HS-27A (cell line): ENCODE measurements at regions not wholly inside any gene's neighbourhood (a gene's known extent, or its start where the extent isn't known, plus 50 kb on each side); places are given as distances from the start of the nearest gene placed in this dataset.
"Not testable (repeated sequence)": the region's sequence is repeated elsewhere in the genome, so short reads cannot be mapped to it uniquely, and the experiment has no call there.

Source experiments
- DNase-seq: peaks from one replicate; pipeline ENCODE4 v3.0.0-alpha.2; 2012; ENCODE audit warnings: low read depth, missing footprints

DNA sequence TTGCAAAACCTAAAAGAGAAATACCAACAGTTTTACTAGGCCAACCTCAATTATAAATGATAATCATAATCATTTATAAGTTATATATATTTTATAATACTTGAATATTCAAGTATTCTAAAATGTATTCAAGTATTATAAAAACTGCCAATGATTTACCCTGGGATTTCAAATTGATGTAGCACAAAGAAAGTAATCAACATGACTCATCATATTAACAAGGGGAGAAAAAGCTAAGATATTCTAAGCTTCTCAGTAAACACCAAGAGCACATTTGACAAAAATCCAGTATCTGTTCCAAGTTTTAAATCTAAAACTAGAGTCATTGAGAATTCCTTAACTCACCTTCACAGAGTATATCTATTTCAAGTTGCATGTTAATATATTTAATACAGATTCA, 56.1 kb downstream of the CAPZA3 start:
- DNase-seq = no peak

DNA sequence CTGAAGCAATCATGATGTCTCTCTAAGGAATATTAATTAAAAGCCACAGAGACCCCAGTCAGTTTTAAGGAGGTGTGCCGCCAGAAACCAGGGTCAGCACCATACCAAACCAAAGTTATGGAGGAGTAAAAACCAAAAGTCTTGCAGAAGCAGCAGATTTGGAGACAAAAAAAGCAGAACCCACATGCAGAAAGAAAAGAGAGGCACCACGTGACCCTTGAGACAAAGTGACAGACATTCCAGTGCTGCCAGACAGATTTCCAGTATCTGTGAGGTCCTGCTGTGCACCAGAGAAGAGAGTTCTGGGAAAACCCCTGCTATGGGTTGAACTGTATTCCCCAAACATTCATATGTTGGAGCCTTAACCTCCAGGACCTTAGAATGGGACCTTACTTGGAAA, 59.7 kb downstream of the CAPZA3 start:
- no peak for DNase-seq

DNA sequence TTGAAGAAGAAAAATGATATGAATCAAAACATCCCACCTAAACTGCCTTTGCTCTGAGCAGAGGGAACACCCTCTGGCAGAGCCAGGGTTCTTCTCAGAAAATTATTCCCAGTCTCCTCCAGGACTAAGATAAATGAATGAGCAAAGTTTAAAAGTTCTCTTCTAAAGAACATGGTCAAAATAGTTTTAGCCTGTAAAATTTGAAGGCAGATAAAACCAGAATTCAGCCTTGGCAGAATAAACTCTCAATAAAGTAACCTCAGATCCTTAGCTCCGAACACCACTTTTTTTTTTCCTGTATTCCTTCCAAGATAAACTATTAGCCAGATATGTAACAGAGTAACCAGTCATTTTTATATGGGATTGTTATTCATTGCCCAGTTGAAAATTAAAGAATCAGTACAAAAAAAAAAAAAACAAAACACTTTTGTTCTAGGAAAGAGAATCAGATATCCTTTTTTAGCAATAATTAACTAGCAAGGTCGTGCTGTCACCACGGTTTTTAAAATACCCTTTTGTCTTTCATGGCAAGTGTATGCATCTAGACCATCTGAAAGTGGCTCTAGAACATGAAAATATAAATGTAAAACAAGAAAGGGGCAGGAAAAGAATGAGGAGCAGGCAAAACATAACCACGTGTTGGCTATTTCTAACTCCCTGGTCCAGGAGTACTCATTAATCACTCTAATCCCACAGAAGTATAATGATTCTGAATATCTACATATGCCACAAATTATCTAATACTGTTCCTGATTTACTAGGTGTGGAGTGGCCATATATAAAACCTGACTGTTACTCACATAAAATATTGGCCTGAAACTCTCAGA, 60.8 kb downstream of the CAPZA3 start:
- DNase-seq = no peak

DNA sequence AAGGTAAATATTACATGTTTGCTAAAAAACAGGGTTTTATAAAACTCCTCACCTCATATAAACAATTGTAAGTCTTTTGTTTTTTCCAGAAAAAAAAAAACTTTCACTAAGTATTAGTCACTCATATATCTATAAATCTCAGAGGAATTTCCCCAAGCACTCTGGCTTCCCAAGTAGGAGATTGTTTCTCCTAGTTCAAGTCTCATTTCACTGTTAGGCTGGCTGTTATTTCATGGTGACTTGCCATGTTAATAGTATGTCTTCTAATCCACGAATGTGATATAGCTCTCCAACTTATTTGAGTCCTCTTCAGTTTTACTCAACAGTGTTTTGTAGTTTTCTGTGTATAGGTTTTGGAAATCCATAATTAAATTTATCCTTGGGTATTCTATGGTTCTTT, 61.6 kb downstream of the CAPZA3 start:
- DNase-seq = peak; percentile 15

DNA sequence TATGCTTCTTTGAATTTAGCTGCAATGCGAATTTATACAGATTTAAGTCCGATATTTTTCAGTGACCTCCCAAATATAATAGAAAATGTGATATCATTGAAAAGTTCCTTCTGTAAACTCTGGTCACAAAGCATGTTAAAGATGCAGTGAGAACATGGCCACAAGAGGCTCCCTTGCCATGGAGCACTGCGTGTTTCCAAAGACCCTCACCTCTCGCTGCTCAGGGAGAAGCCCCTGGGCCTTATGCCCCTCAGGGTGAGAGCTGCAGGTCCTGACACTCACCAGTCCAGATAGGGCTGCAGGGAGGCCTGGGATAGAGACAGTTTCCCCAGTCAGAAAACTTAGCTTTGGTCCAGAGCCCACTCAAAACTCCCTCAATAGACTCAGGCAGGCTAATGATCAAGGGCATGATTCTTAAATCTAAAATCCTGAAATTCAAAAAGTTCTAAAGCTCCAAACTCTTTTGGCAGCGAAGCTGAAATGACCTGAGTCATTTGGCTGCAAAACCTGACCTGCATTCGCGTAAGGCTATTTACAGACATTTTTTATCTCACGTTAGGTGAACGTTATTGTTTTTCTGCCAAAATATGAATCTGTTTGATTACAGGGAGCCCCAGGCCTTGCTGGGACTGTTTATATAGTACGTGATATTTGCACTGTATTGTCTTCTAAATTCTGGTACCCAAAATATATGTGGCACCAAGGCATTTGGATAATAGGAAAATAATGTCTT, 67.8 kb downstream of the CAPZA3 start:
- DNase-seq = no peak

DNA sequence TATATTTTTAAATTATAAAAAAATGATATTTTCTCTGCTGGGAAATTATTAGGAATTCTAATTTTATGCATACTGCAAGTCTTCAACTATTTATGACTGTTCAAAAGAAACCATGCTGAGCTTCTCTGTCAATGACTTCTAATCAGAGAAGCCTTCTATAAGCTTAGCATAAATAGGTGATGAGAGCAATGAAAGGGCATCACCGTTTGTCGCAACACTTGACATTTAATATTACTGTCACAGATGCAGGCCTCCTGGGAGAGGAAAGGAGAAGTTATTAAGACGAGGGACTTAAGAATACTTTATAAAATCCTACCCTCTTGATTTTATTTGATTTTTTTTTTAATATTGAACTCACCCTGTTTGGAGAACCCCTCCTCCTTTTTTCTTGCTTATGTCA, 69.8 kb downstream of the CAPZA3 start:
- no peak for DNase-seq

DNA sequence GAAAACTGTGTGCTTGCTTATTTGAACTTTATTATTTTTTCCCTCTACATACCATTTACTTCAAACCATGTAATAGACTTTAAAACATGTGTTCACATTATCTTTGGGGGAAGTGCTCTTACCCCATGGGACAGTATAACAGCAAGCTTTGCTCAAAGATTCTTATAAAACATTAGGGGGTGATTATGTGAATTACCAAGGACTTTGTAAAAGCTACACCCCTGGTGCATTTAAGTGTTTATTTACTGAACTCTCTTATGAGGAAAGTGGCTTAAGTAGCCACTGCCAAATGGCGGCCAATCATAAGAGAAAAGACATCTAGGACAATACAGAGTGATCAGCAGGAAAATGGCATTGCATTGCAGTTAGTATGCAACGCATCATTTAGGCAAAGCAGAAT, 70.3 kb downstream of the CAPZA3 start:
- no peak for DNase-seq

DNA sequence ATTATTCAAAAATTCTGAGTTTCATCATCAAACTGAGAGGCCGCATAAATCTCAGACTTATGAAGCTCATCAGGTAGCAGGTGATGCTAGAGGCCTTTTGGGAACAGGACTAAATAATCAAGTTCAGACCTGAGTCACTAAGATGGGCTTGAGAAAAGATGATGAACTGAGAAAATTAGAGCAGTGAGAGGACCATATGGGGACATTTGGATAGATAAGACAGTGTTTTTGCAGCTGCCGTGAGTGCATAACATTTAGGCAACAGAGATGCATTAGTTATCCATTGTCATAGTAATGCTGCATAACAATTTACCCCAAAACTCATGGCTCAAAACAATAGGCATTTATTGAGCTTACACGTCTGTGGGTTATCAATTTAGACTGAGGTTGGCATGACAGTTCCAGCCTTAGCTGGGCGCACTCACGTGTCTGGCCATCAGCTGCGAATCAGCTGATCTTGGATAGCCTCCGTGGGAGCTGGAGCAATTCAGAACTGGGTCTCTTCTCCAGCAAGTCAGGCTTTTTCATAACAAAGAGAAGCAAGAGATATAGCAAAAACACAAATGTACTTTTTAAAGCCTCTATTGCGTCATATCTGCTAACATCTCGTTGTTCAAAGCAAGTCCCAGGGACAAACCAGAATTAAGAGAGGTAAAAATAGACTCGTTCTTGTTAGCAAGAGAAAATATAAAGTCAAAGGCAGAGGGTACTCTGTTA, 72.8 kb downstream of the CAPZA3 start:
- DNase-seq = no peak

DNA sequence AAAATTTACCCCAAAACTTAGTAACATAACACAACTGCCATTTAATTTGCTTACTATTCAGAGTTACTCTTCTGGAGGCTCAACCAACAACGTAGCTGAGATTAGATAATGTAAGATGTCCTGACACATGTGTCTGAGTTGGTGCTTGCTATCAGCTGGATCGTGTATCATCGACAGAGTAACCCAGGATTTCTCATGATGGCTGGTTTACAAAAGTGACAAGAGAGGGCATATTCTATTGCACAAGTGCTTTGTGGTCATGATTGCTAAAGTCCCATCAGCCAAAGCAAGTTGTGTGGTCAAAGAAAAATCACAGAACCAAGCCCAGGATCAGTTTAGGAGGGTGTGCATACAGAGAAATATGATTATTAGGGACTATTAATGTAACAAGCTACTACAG, 73.4 kb downstream of the CAPZA3 start:
- DNase-seq = no peak

DNA sequence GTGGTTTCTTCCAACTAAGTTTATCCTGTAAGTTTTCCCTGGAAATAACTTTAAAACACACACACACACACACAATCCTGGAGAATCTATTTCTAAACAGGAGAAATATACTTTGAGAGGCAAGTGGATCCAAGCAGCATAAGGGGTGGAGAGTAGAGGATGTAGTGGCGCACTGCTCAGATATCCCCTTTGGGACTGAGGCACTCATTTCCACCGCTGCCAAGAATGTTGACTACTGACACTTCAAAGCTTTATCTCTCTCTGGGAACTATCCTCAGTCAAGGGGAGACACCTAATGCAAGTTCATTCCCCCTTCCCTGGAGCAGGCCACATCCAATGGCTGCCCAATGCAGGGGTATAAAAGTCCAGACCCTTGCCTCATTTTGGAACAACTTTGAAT, 75.8 kb downstream of the CAPZA3 start:
- no peak for DNase-seq

DNA sequence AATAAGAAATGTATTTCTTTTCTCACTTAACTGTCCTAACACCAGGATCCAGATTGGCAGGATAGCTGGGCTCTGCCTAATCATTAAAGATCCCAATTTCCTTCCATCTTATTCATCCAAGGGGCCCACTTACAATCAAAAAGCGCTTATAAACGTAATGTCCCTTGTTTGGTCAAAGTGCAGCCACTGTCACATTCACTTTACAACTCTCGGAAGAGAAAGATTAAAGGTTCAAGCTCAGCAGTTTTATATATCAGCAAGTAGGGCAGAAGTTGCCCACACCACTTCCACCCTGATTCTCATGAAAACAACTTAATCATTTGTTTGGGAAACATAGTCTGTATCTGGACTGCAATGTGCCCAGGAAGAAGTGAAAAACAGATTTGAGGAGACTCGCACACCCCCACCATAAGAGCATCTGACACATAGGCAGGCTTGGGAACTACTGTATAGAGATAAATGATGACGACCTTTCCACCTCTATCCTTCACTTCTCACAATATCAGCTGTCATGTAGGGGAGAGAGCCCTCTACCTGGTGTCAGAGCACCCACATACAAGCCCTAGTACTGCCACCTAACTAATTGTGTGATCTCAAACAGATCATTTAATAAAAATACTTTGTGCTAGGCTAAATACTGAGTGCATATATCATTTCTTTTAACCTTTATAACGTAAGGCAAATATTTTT, 80.8 kb downstream of the CAPZA3 start:
- DNase-seq = no peak

DNA sequence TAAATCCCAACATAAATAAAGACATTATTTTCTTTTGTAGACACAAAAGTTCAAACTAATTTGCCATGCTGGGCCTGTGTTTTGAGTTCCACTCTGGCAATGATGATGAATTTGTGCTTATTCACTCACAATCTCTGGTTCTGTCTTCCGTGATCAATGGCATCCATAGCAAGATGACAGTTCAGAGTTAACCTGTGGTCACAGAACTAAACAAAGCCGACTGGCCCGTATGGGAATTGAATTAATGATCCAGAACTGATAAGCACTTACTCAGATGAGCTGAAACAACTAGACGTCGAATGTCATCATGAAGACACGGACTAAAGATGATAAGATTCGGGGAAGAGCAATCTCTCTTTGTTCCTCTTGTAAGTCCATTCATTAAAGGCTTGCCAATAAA, 81.6 kb downstream of the CAPZA3 start:
- no peak for DNase-seq

DNA sequence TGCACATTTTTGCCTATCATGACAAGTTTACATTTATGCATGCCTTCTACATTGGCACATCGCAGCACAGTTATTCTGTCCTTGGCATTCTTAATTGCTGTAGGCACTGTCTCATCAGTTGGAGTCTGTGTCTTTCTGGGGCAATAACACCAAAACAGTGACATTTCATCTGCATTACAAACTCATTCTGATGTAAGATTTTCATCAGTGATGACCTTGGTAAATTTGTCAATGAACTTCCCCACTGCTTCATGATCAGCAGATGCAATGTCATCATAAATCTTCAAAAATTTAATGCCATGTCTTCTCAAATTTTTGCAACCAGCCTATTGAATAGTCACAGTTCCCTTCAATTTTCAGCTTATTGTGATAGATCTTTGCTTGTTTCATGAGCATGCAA, 85.5 kb downstream of the CAPZA3 start:
- DNase-seq = no peak

DNA sequence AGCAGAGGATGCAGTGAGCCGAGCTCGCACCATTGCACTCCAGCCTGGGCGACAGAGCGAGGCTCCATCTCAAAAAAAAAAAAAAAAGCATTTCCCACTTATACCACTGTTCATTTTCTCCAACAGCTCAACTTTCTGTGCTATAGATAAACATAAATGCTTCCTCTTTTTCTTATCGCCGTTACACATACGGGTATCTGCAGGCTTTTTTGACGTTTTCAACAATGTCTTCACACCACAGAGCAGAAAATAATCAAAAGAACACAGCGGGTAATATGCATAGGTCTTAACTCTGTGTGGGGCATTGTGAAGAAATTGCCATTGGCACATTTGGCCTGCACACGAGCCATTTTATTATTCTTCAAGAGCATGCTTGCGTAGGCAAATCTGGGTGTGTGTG, 86.4 kb downstream of the CAPZA3 start:
- no peak for DNase-seq

DNA sequence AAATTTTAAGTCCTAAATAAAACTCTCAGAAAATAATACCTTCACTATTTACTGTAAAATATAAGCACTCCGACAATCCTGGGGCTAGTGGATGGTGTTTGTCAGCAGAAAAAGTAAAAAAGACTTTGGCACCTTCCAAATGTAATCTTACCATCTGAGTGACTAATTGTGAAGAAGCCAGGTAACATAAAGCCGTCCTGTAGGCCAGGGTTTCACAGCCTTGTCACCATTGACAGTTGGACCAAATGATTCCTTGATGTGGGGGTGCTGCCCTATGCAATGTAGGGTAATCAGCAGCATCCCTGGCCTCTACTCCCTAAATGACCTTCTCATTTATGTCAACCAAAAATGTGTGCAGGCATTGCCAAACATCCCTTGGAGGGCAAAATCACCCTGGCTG, 87.2 kb downstream of the CAPZA3 start:
- DNase-seq = no peak

DNA sequence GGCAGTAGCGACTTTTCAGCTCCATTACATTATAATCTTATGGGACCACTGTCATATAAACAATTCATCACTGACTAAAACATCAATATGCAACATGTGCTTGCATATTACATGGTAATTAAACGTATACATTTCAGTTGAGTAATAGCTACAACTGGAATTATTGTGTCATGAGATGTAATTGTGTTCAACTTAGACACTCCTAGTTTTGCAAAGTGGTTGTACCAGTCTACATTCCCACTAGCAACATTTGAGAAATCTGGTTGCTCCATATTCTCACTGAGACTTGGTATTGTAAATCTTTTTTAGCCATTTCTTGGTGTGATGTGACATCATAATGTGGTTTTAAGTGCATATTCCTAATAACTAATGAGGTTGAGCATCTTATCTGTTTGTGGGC, 90.0 kb downstream of the CAPZA3 start:
- DNase-seq = no peak

DNA sequence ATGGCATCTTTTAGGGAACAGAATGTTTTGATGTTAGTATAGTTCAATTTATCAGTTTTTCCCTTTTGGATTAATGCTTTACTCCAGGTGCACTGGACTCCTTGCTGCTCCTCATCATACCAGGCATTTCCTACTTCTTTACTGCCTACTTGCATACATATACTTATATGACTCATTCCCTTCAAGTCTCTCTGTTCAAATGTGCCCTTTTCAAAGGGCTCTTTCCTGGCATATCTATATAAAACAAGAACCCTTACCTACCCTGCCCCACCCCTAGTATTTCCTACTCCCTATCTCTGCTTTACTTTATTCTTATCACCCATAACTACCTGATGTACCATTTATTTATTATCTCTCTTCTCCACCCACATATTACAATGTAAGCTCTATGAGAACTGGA, 90.6 kb downstream of the CAPZA3 start:
- no peak for DNase-seq

DNA sequence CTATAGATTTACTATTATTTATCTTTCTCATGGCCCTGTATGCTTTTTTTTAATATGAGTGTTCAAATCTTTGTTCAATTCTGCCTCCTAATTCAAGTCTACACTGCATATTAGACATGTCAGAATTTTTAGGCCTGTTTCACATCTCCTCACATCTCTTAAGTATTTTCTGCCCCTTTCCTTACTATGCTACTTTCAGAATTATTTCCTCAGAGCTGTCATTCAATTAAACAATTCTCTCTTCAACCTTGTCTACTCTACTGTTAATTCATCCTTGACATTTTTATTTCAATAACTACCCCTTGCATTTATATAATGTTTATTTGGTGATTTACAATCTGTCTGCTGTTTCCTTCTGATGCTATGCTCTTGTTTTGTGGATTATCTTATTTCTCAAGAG, 91.1 kb downstream of the CAPZA3 start:
- DNase-seq = no peak

DNA sequence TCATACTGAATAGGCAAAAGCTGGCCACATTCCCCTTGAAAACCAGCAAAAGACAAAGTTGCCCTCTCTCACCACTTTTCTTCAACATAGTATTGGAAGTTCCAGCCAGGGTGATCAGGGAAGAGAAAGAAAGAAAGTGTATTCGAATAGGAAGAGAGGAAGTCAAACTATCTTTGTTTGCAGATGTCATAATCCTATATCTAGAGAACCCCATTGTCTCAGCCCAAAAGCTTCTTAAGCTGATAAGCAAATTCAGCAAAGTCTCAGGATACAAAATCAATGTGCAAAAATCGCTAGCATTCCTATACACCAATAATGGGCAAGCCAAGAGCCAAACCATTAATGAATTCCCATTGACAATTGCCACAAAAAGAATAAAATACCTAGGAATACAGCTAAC, 95.0 kb downstream of the CAPZA3 start:
- not testable (repeated sequence) for DNase-seq

DNA sequence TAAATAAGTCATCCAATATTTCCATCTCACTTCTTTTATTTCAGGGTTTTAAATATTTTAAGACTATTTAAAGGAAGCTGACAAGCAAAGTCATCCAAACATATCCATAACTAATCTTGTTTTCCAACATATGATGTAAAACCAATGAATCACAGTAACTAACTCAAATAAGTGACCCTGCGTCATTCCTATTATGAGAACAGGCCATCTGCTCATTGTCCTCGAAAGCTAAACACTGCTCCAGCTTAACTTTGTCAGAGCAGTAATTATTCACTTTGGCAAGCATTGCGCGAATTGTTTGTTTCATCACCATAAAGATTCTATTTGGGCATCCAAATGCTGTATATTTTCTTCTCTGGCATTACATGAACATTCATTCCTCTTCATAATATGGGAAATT, 99.1 kb downstream of the CAPZA3 start:
- no peak for DNase-seq

DNA sequence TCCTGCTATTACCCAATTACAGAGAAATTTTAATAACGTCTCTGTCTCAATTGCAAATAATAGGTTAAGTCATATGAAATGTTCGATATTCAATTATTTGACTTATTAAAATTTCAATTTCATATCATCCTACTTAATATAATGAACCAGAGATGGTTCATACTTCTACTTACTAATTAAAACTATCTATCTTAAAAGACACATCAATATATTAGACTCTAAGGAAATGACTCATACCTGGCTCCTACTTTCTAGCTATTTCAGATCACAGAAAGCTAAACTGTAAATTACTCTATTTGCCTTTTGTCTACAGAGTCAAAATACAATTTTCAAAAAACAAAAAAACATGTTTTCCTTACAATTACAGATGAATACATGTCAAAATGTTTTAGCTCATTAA, 99.6 kb downstream of the CAPZA3 start:
- no peak for DNase-seq

DNA sequence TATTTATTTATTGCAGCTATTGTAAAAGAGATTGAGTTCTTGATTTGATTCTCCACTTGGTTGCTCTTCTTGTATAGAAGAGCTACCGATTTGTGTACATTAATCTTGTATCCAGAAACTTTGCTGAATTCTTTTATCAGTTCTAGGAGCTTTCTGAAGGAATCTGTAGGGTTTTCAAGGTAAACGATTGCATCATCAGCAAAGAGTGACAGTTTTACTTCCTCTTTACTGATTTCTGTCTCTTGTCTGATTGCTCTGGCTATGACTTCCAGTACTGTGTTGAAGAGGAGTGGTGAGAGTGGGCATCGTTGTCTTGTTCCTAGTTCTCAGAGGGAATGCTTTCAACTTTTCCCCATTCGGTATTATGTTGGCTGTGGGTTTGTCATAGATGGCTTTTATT, 103.1 kb downstream of the CAPZA3 start:
- not testable (repeated sequence) for DNase-seq

DNA sequence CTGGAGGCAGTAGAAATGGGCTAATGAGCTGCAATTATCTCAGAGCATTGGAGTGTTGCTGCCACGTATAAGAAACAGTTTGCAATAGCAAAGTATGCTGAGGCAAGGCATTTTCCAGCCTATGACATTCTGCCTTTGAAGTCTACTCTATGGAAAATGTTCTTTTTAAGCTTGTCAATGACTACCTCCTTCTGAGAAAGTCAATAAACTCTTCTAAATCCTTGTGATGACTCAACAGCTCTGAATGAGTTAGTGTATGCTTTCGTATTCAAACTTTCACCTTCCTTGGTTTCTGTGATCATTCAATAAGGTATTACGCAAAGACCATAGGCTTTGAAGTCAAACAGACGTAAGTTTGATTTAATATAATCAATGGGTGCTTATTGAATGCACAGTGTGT, 111.2 kb downstream of the CAPZA3 start:
- no peak for DNase-seq
